T-cell (primary cell): ENCODE measurements at regions not wholly inside any gene's neighbourhood (a gene's known extent, or its start where the extent isn't known, plus 50 kb on each side); places are given as distances from the start of the nearest gene placed in this dataset.

ENCODE experiments used
- ATAC-seq, 4 experiments: fragments of 200-7000 bp in 3 of 4; fragments of 150-1000 bp in 1 of 4; cut with Tn5 transposase; replicated peaks in 1 of 4; 1 replicate in 3 of 4; 2 replicates in 1 of 4; pipeline ENCODE4 v1.10.0; 2021; ENCODE audit warnings: moderate library complexity in 3 of 4, mild to moderate bottlenecking in 2 of 4, moderate number of reproducible peaks in 1 of 4
- CTCF ChIA-PET, 2 donors: fragments of 300-600 bp; sonication (Branson Sonifier 250); formaldehyde crosslinking; loops; one replicate each; lab custom pipeline; 2022; ENCODE audit warnings: antibody characterized with exemption in 2 of 2; lab: Charles Lee
- POLR2A ChIA-PET, 2 donors: fragments of 300-600 bp; sonication (Branson Sonifier 250); formaldehyde crosslinking; loops; one replicate each; lab custom pipeline; 2022; ENCODE audit warnings: antibody characterized with exemption in 2 of 2; lab: Charles Lee
- DNase-seq, 35 experiments: peaks; one replicate each; pipeline versions ENCODE4 v3.0.0 to v3.0.0-alpha.2; 2013 to 2023
- H3K27ac ChIP-seq: one replicate; pipeline ENCODE4 v1.5.1; 2013; ENCODE audit warnings: low read length
- H3K27me3 ChIP-seq, 2 experiments: replicated peaks in 1 of 2; 1 replicate in 1 of 2; 2 replicates in 1 of 2; pipeline versions ENCODE4 v1.6.1 to v1.7.0; 2013; ENCODE audit warnings: low read length in 1 of 2, mixed read lengths in 1 of 2; ENCODE audit not compliant: control insufficient read depth in 2 of 2, insufficient read depth in 2 of 2; ENCODE audit errors: extremely low read depth in 1 of 2
- H3K36me3 ChIP-seq, 2 donors: 1 replicate in 1 of 2; 2 replicates in 1 of 2; pipeline versions ENCODE4 v1.6.1 to v1.7.0; 2013; ENCODE audit warnings: low read length in 1 of 2; ENCODE audit not compliant: control insufficient read depth in 2 of 2, insufficient read depth in 1 of 2; ENCODE audit errors: extremely low read depth in 1 of 2
- H3K4me1 ChIP-seq, 2 experiments: 1 replicate in 1 of 2; 2 replicates in 1 of 2; pipeline versions ENCODE4 v1.6.1 to v1.7.0; 2013; ENCODE audit warnings: low read length in 2 of 2, mixed read lengths in 1 of 2; ENCODE audit not compliant: insufficient read depth in 2 of 2, control insufficient read depth in 1 of 2; ENCODE audit errors: extremely low read depth in 1 of 2
- H3K4me3 ChIP-seq, 2 donors: 1 replicate in 1 of 2; 2 replicates in 1 of 2; pipeline versions ENCODE4 v1.5.1 to v1.7.0; 2013; ENCODE audit warnings: mild to moderate bottlenecking in 2 of 2, low read length in 1 of 2, moderate library complexity in 1 of 2; ENCODE audit not compliant: control insufficient read depth in 1 of 2; ENCODE audit errors: extremely low read depth in 1 of 2
- H3K9me3 ChIP-seq: 2 replicates; pipeline ENCODE4 v1.7.0; 2013
- H3K27ac Mint-ChIP-seq, 2 donors: one replicate each; pipeline ENCODE4 v1.8.0; 2020 to 2021; ENCODE audit warnings: mild to moderate bottlenecking in 2 of 2, mixed read lengths in 2 of 2
- H3K27me3 Mint-ChIP-seq, 2 donors: one replicate each; pipeline ENCODE4 v1.8.0; 2021 to 2022; ENCODE audit warnings: mixed read lengths in 2 of 2
- H3K36me3 Mint-ChIP-seq: one replicate; pipeline ENCODE4 v1.8.0; 2021; ENCODE audit warnings: mixed read lengths
- H3K4me1 Mint-ChIP-seq, 3 donors: one replicate each; pipeline ENCODE4 v1.8.0; 2020 to 2022; ENCODE audit warnings: mixed read lengths in 3 of 3, mild to moderate bottlenecking in 1 of 3
- H3K4me3 Mint-ChIP-seq, 3 donors: one replicate each; pipeline ENCODE4 v1.8.0; 2020 to 2022; ENCODE audit warnings: mild to moderate bottlenecking in 3 of 3, mixed read lengths in 3 of 3, moderate library complexity in 3 of 3
- H3K9me3 Mint-ChIP-seq, 3 donors: one replicate each; pipeline ENCODE4 v1.8.0; 2020 to 2022; ENCODE audit warnings: mixed read lengths in 3 of 3
- WGBS: methylation state at CpG from one replicate; pipeline ENCODE4 v1.1.5; 2013; ENCODE audit warnings: missing lambda C conversion rate; ENCODE audit not compliant: insufficient coverage; 5-methylcytosine and 5-hydroxymethylcytosine counted together

DNA sequence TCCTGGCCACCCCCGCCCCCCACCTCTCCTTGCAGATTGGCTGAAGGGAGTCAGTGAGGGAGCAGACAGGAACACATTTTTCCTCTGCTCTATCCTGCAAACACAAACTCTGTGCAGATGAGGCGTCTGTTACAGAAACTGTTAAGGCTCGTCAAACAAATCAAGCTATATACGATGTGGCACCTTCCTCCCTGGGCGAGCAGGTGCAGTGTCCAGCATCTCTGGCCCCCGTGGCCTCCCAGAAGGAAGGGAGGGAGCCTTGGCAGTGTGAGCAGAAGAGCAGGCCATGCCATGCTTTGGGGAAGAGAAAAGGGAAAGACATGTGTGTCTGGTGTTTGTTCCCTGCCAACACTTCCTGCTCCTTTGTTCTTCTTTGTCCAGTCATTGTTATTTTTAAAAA, 267.8 kb downstream of the UTP18 start:
- Histone ChIP-seq H3K9me3 (no peaks in the 10 kb centered on the region), H3K36me3 (no peaks in the 10 kb centered on the region), H3K27ac (no peak overlapping the region), H3K4me3 (no peak overlapping the region), H3K4me1 (no peaks in the 10 kb centered on the region), H3K27me3 (no peaks in the 10 kb centered on the region)
- ChIA-PET CTCF (no interaction called here), POLR2A (no interaction called here)
- Mint-ChIP-seq H3K27me3 (peaks cover 19 to 30% of the 10 kb centered on the region in 2 donors), H3K4me1 (no peaks in the 10 kb centered on the region), H3K36me3 (no peaks in the 10 kb centered on the region), H3K9me3 (peaks cover 0 to 5% (median 4%) of the 10 kb centered on the region in 3 donors), H3K4me3 (no peak overlapping the region), H3K27ac (no peak overlapping the region)
- ATAC-seq (no peak), DNase-seq (no peak)
- 80% methylated on average over 5 of the region's 6 CpGs for WGBS

DNA sequence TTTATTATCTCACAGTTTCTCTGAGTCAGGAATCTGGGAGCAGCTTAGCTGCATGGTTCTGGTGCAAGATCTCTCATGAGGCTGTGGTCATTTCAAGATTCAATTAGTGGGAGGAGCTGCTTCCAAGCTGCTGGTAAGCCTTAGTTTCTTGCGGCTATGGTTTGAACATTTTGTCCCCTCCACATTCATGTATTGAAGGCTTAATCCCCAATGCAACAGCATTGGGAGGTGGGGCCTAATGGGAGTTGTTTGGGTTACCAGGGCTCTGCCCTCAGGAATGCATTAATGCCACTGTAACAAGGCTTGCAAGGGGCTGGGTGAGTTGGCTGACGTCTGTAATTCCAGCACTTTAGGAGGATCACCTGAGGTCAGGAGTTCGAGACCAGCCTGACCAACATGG, 272.9 kb downstream of the UTP18 start:
- CTCF ChIA-PET, result no interaction called here
- H3K36me3 Mint-ChIP-seq, result no peaks in the 10 kb centered on the region
- WGBS, result no CpG with 5 or more reads among the region's 3 CpGs

DNA sequence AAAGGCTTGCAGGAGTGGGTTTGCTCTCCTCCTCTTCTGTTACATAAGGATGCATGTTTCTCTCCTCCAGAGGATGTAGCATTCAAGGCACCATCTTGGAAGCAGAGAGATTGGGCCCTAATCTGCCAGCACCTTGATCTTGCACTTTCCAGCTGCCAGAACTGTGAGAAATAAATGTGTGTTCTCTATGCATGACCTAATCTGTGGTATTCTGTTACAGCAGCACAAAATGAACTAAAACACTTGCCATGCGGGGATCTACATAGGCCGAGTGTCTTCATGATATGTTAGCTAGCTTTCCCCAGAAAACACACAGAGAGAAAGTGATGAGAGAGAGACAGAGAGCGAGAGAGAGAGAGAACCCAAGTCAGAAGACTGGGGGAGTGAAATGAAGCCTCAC, 273.5 kb downstream of the UTP18 start:
- Histone ChIP-seq H3K9me3 (no peaks in the 10 kb centered on the region), H3K27ac (no peak overlapping the region), H3K36me3 (no peaks in the 10 kb centered on the region), H3K4me1 (peaks cover 0 to 2% of the 10 kb centered on the region in 2 experiments), H3K27me3 (peaks cover 0 to 7% of the 10 kb centered on the region in 2 experiments), H3K4me3 (no peak overlapping the region)
- H3K27ac Mint-ChIP-seq, result no peak overlapping the region
- H3K36me3 Mint-ChIP-seq, result no peaks in the 10 kb centered on the region
- no peak overlapping the region for H3K4me3 Mint-ChIP-seq
- no peaks in the 10 kb centered on the region for H3K4me1 Mint-ChIP-seq
- CTCF ChIA-PET, result interaction anchor here in 1 of 2 donors (3.0 kb wide), 1 partner anchor 163 kb away, joined by 16 read pairs; no protein-coding TSS in a partner anchor
- WGBS, result no CpG with 5 or more reads among the region's 3 CpGs
- no peaks in the 10 kb centered on the region for H3K9me3 Mint-ChIP-seq
- no peak for ATAC-seq
- DNase-seq, result no peak
- peaks cover 2 to 13% of the 10 kb centered on the region in 2 donors for H3K27me3 Mint-ChIP-seq
- POLR2A ChIA-PET, result no interaction called here

More for the DNA sequence above, 272.9 kb downstream of the UTP18 start:
- DNase-seq (no peak), ATAC-seq (no peak)
- Histone ChIP-seq H3K9me3 (no peaks in the 10 kb centered on the region), H3K27ac (no peak overlapping the region), H3K36me3 (no peaks in the 10 kb centered on the region), H3K4me1 (peaks cover 0 to 2% of the 10 kb centered on the region in 2 experiments), H3K27me3 (peaks cover 0 to 7% of the 10 kb centered on the region in 2 experiments), H3K4me3 (no peak overlapping the region)
- Mint-ChIP-seq H3K27ac (no peak overlapping the region), H3K4me1 (no peaks in the 10 kb centered on the region), H3K9me3 (no peaks in the 10 kb centered on the region), H3K4me3 (no peak overlapping the region), H3K27me3 (peaks cover 2 to 13% of the 10 kb centered on the region in 2 donors)
- POLR2A ChIA-PET, result no interaction called here

GRCh38 chr17:51536627-51537026, 276.3 kb downstream of the UTP18 start:
- WGBS, result no CpG with 5 or more reads among the region's 7 CpGs
- Histone ChIP-seq H3K9me3 (no peaks in the 10 kb centered on the region), H3K4me3 (no peak overlapping the region), H3K36me3 (no peaks in the 10 kb centered on the region), H3K27ac (no peak overlapping the region), H3K4me1 (peaks cover 7 to 8% of the 10 kb centered on the region in 2 experiments), H3K27me3 (peaks cover 0 to 7% of the 10 kb centered on the region in 2 experiments)
- ATAC-seq, result no peak
- Mint-ChIP-seq H3K4me3 (no peak overlapping the region), H3K9me3 (no peaks in the 10 kb centered on the region), H3K4me1 (peaks cover 13 to 24% (median 18%) of the 10 kb centered on the region in 3 donors), H3K36me3 (no peaks in the 10 kb centered on the region), H3K27ac (no peak overlapping the region), H3K27me3 (peaks cover 0 to 3% of the 10 kb centered on the region in 2 donors)
- ChIA-PET POLR2A (no interaction called here), CTCF (interaction anchor here in 1 of 2 donors (1.9 kb wide), 1 partner anchor 165 kb away, joined by 8 read pairs; no protein-coding TSS in a partner anchor)
- no peak for DNase-seq

DNA sequence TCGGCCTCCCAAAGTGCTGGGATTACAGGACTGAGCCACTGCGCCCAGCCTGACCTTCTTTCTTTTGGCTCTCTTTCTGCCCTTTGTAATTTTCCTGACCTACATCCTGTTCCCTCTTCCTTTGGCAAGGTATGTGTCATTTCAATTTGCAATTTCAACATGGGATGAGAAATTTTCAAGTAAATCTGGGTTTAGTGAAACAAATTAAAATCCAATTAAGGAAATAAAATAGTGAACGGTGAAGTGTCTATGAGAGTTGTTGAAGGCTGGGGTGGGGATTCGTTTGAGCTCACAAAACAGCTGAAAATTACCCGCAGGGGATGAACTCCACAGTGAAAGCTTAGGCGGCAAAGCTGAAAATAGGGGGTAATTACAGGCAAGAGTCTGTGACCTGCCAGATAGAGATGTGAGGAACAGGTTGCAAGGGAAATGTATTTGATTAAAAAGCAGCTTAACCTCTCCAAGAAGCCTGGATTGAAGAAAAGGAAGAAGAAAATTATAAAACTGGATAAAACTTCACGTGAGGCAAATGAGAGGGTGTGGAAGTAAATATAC, 277.7 kb downstream of the UTP18 start:
- no peak overlapping the region for H3K4me3 Mint-ChIP-seq
- Histone ChIP-seq H3K4me3 (no peak overlapping the region), H3K36me3 (no peaks in the 10 kb centered on the region), H3K9me3 (no peaks in the 10 kb centered on the region), H3K4me1 (peaks cover 7 to 8% of the 10 kb centered on the region in 2 experiments), H3K27ac (no peak overlapping the region), H3K27me3 (peaks cover 0 to 7% of the 10 kb centered on the region in 2 experiments)
- DNase-seq, result no peak
- H3K9me3 Mint-ChIP-seq, result no peaks in the 10 kb centered on the region
- ChIA-PET POLR2A (no interaction called here), CTCF (interaction anchor here in 1 of 2 donors (1.9 kb wide), 1 partner anchor 166 kb away, joined by 8 read pairs; no protein-coding TSS in a partner anchor)
- H3K27me3 Mint-ChIP-seq, result peaks cover 0 to under 1% of the 10 kb centered on the region in 2 donors
- peaks cover 13 to 26% (median 18%) of the 10 kb centered on the region in 3 donors for H3K4me1 Mint-ChIP-seq
- 86% methylated on average over 5 of the region's 7 CpGs for WGBS
- ATAC-seq, result no peak
- H3K27ac Mint-ChIP-seq, result no peak overlapping the region
- H3K36me3 Mint-ChIP-seq, result no peaks in the 10 kb centered on the region

- Mint-ChIP-seq H3K36me3 (no peaks in the 10 kb centered on the region), H3K27ac (peak overlapping the region; percentile 4 to 9), H3K4me1 (peaks cover 13 to 26% (median 18%) of the 10 kb centered on the region in 3 donors), H3K27me3 (no peaks in the 10 kb centered on the region), H3K4me3 (no peak overlapping the region), H3K9me3 (no peaks in the 10 kb centered on the region)
- H3K27ac ChIP-seq, result no peak overlapping the region
- peaks cover 7 to 8% of the 10 kb centered on the region in 2 experiments for H3K4me1 ChIP-seq
- peak in 6 of 35 experiments; percentile 1 to 36 (median 6) for DNase-seq
- ChIA-PET POLR2A (no interaction called here), CTCF (interaction anchor here (0.7 to 1.5 kb wide), 2 partner anchors 49 to 169 kb away, joined by 9 to 12 read pairs; no protein-coding TSS in a partner anchor)
- peak in 3 of 4 experiments; percentile 62 to 77 (median 62) for ATAC-seq
- H3K4me3 ChIP-seq, result no peak overlapping the region
- H3K27me3 ChIP-seq, result peaks cover 0 to 7% of the 10 kb centered on the region in 2 experiments
- no peaks in the 10 kb centered on the region for H3K9me3 ChIP-seq
- WGBS, result 70% methylated on average over 6 of the region's 6 CpGs
- no peaks in the 10 kb centered on the region for H3K36me3 ChIP-seq
Measured at GRCh38 chr17:51540151-51540550, 279.8 kb downstream of the UTP18 start.
